GM18511 (cell line): ENCODE measurements at regions not wholly inside any gene's neighbourhood (a gene's known extent, or its start where the extent isn't known, plus 50 kb on each side); places are given as distances from the start of the nearest gene placed in this dataset.

Source experiments
- ATAC-seq: cut with Tn5 transposase; IDR thresholded peaks from one replicate; pipeline ENCODE4 v1.9.1; 2021; ENCODE audit warnings: mild to moderate bottlenecking, moderate library complexity; ENCODE audit not compliant: unreplicated experiment

DNA sequence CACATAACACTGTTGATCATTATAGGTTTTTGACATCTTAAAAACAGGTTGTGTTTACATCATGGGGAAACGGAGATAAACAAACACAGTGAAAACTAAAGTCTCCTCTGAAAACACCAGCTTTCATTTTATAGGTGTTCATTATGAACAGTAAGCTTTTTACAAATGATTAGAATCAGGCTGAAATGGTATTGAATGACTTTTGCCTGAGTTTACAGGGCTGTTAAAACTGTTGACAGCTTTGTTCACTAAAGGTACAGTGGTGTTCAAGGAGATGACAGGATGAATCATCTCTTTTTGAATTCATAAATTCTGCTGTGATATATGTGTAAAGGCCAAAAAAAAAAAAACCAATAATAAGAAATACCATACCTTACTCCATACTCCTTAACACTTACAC is 184.6 kb upstream of the CNTN5 start:
- no peak for ATAC-seq

DNA sequence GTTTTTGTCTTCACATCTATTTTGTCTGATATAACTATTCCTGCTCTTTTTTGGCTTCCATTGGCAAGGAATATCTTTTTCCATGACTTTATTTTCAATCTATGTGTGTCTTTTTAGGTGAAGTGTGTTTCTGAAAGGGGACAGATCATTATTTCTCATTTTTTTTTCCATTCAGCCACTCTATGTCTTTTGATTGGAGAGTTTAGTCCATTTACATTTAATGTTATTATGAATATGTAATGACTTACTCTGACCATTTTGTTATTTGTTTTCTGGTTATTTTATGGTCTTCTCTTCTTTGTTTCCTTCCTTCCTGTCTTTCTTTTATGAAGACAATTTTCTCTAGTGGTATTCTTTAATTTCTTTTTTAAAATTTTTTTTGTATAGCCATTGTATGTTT is 178.6 kb upstream of the CNTN5 start:
- no peak for ATAC-seq

DNA sequence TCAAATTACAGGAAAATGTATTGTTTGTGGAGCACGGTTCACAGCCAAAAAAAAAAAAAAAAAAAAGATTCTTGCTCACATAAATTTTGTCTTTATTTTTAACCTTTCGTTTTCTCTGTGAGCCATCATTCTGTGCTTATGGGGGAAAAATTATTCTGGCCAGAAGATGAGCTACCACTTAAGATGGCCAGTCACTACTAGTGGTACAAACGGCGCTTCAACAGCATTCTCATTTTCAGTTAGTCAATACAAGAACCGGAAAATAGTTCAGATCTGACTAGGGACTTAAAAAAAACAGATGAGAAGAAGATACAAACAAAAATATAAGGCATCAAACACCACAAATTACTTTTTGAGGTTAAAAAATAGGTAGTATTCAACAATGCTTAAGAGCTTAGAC is 158.6 kb upstream of the CNTN5 start:
- no peak for ATAC-seq

- ATAC-seq: no peak
These were observed 149.1 kb upstream of the CNTN5 start for GRCh38 chr11:98871690-98872089.

- no peak for ATAC-seq
These were observed 146.7 kb upstream of the CNTN5 start for GRCh38 chr11:98874050-98874449.

DNA sequence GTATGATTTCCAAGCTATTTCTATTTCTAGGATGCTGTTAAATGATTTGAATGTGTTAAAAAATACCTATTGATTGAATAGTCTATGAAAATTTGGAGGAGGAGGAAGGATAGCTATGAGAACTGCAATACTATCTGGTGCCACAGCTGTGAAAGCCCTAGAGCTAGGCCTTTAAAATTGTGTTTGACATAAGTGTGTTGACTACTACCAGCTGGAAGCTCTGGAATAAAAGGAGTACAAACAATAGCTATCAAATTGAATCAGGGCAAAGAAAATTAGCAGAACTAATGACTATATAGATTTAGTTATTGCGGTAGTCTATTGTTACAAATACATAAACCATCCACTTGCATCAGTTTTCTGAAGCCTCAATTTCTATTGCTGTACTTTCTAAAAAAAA is 124.8 kb upstream of the CNTN5 start:
- ATAC-seq: no peak

DNA sequence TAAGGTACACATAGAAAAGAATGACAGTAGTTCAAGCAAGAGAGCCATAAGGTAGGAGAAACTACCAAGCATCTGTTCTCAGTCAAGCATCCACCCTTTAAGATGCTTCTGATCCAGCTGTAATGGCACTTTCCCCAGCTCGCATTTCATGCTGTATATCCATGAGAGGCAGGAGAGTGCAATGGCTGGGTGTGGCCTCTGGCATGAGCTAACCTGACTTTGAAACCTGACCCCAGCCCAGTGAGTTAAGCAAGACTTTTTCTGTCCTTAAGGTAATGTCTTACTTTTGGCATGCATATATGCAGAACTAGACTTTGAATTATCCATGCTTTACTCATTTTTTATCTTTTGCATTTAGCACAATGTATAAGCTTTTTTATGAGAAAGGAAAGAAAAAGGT is 79.8 kb upstream of the CNTN5 start:
- ATAC-seq: no peak

GRCh38 chr11:98944461-98944860 is 76.3 kb upstream of the CNTN5 start:
- ATAC-seq: no peak

GRCh38 chr11:98952107-98952506 is 68.6 kb upstream of the CNTN5 start:
- no peak for ATAC-seq

DNA sequence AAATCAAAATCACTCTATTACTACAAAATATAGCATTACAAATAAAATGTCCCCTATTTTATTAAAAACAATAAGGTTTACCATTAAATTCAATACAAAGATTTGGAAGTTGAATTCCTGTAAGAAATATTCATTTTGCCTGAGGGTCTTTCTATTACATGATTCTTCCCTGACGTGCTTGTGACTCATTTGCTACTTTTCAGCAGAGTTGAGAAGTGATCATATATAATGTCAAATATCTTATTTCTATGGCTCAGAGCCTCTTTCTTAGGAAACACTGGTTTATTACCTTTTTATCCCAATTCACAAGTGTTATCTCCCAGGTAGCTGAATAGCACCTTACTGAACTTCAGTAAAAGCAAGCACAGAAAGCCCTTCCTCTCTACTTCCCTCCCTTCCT is 65.2 kb upstream of the CNTN5 start:
- no peak for ATAC-seq

- ATAC-seq: no peak
These were observed 56.6 kb upstream of the CNTN5 start for GRCh38 chr11:98964146-98964545.

DNA sequence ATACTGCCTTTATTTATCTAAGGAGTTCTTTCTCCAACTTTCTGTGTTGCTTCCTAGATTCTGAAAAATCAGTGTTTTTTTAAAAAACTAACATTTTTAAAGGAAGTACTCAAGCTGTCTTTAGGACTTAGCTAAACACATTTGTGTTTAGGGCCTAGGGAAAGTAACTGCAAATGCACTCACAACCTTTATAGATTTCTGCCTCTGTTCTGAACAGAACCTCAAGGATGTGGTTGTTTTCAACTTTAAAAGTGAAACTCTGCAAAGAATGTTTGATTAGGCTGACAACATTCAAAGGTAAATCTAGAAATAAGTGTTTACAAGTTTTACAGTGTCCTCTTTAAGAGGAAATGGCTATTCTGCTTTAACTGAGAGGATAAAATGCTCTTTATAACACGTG is 55.4 kb upstream of the CNTN5 start:
- no peak for ATAC-seq

DNA sequence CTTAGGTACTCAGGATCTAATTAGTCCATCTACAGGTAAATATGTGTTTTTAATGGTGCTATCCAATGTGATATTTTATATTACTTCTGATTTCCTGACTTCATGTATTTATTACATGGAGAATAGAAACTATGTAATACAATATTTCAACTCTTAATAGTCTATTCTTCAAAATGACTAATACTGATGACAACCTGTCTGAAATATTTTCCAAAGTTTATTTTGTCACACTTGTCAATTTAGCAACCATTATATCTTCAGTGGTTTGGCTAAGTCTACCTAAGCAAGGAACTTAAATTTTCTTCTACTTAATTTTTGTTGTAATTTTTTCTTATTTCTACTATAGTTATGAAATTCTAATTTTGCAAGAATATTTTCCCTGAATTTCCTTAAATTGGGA is 55.0 kb upstream of the CNTN5 start:
- no peak for ATAC-seq

GRCh38 chr11:98967005-98967404 is 53.7 kb upstream of the CNTN5 start:
- ATAC-seq: no peak
